PFSK-1 (cell line): ENCODE measurements at regions not wholly inside any gene's neighbourhood (a gene's known extent, or its start where the extent isn't known, plus 50 kb on each side); places are given as distances from the start of the nearest gene placed in this dataset.

Experiments used
- FOXP2 ChIP-seq: optimal IDR thresholded peaks from 2 replicates; pipeline ENCODE3; 2011; ENCODE audit warnings: borderline replicate concordance, control low read depth, inconsistent platforms; ENCODE audit not compliant: insufficient read depth; ENCODE audit errors: extremely low read length, extremely low read depth
- POLR2AphosphoS5 ChIP-seq: IDR thresholded peaks from 2 replicates; pipeline ENCODE4 v1.6.1; 2012; ENCODE audit warnings: low read depth, mild to moderate bottlenecking, control low read depth, low read length, moderate library complexity
- SIN3A ChIP-seq: IDR thresholded peaks from 2 replicates; pipeline ENCODE4 v1.6.1; 2012; ENCODE audit warnings: mild to moderate bottlenecking, low read length, moderate library complexity, borderline replicate concordance; ENCODE audit not compliant: insufficient read depth
- TAF1 ChIP-seq: IDR thresholded peaks from 2 replicates; pipeline ENCODE4 v1.6.1; 2012; ENCODE audit warnings: low read length, control low read depth, borderline replicate concordance; ENCODE audit not compliant: insufficient read depth
- TF ChIP-seq, protein P1 (sequence below), 2 experiments: IDR thresholded peaks; 2 replicates each; pipeline versions ENCODE4 v1.6.1 to v1.8.0; 2011 to 2012; ENCODE audit warnings: low read depth in 2 of 2, low read length in 2 of 2, control low read depth in 1 of 2, inconsistent platforms in 1 of 2, mild to moderate bottlenecking in 1 of 2, moderate library complexity in 1 of 2; ENCODE audit not compliant: insufficient read depth in 1 of 2

DNA sequence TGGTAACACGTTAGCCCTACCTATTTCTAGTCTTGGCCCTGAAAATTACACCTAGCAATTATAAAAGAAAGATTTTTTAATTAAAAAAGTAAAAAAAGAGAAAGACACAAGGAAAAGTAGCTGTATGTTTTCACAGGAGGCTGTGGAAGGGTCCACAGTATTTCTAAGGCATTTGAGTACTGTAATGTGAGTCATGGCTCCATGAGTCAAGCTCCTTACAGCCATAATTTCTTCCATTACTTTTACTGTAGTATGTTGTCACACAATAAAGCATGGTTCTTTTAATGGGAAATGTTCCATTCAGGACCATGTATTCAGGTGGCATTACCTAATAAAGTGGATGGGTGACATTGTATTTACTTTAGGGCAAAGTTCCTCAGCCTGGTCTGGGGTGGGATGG is 113.4 kb downstream of the GPR37 start:
- TF ChIP-seq TAF1 (no peak), POLR2AphosphoS5 (no peak), SIN3A (no peak), FOXP2 (no peak)
- TF ChIP-seq, protein P1, sequence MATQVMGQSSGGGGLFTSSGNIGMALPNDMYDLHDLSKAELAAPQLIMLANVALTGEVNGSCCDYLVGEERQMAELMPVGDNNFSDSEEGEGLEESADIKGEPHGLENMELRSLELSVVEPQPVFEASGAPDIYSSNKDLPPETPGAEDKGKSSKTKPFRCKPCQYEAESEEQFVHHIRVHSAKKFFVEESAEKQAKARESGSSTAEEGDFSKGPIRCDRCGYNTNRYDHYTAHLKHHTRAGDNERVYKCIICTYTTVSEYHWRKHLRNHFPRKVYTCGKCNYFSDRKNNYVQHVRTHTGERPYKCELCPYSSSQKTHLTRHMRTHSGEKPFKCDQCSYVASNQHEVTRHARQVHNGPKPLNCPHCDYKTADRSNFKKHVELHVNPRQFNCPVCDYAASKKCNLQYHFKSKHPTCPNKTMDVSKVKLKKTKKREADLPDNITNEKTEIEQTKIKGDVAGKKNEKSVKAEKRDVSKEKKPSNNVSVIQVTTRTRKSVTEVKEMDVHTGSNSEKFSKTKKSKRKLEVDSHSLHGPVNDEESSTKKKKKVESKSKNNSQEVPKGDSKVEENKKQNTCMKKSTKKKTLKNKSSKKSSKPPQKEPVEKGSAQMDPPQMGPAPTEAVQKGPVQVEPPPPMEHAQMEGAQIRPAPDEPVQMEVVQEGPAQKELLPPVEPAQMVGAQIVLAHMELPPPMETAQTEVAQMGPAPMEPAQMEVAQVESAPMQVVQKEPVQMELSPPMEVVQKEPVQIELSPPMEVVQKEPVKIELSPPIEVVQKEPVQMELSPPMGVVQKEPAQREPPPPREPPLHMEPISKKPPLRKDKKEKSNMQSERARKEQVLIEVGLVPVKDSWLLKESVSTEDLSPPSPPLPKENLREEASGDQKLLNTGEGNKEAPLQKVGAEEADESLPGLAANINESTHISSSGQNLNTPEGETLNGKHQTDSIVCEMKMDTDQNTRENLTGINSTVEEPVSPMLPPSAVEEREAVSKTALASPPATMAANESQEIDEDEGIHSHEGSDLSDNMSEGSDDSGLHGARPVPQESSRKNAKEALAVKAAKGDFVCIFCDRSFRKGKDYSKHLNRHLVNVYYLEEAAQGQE (IDR thresholded peaks at IDR 0.05; ENCODE audit: insufficient read depth in 1 of 2, low read depth in 2 of 2, low read length in 2 of 2): no peak

DNA sequence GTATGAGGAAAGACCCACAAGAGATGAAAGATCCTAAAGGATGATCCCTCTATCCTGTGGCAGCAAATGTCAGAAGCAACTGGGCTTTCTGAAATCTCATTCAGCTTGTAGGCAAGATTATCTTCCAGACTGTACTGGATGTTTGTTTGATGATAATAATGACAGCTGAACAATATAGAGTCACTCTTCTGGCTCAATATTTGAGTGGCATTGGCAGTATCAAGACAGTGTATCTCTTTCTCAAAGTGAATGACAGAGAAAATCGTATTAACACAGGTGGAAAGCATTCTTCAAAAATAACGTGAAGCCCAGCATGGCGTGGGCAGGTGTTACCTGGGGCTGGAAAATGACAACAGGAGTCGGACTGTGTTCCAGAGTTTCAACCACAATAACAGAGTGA is 114.5 kb downstream of the GPR37 start:
- TF ChIP-seq POLR2AphosphoS5: no peak
- no peak for TF ChIP-seq FOXP2
- TF ChIP-seq, protein P1 (IDR thresholded peaks at IDR 0.05; ENCODE audit: insufficient read depth in 1 of 2, low read depth in 2 of 2, low read length in 2 of 2): no peak

DNA sequence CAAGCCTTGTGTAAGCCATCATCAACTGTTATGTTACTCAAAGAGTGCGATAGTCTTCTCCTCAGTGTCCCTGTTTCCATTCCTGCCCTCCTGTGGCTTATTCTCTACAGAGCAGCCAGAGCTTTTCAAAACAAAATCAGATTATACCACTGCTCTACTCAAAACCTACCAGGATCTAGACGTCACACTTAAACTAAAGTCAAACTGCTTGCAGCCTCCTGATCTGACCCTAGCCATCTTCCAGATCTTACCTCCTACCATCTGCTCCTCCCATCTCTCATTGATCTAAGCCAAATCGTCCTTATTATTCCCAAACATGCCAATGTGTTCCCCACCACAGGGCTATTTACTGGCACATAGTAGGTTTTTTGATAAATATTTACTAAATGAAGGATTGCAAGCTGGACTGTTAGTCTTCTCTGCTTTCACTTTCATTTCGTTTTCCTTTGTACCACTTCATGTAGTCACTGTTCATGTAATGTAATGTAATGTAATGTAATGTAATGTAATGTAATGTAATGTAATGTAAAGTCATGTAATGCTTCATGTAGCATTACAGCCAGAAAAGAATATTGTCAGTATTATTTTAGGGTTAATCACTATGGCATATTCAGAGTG is 116.1 kb downstream of the GPR37 start:
- TF ChIP-seq SIN3A: no peak
- TF ChIP-seq POLR2AphosphoS5: no peak
- no peak for TF ChIP-seq FOXP2
- no peak for TF ChIP-seq TAF1
- TF ChIP-seq, protein P1 (IDR thresholded peaks at IDR 0.05; ENCODE audit: insufficient read depth in 1 of 2, low read depth in 2 of 2, low read length in 2 of 2): no peak

DNA sequence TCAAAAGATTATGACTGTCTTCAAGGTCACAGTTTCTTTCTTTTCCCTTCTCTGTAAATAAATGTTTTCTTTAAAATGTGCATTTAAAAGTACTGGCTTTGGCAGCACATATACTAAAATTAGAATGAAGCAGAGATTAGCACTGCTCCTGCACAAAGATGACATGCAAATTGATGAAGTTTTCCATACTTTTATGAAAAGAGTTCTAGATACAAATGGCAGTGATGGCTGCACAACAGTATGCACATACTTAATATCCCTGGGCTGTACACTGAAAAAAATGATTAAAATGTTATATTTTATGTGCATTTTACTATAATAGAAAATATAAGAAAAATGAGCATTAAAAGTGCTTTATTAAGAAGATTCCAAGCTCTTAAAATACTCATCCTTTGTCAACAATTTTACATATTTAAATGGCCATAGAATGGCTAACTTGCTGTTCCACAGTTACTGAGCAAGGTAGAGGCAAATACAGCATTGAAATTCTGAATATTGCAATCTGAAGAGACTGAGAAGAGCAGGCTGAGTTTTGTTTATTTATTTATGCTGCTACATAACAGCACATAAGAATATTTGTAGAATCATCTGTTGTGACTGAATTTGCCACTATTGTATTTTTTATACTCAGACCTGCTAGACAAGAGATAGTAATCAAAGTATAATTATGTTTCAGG is 117.8 kb downstream of the GPR37 start:
- TF ChIP-seq, protein P1 (IDR thresholded peaks at IDR 0.05; ENCODE audit: insufficient read depth in 1 of 2, low read depth in 2 of 2, low read length in 2 of 2): no peak
- TF ChIP-seq POLR2AphosphoS5: no peak
- no peak for TF ChIP-seq FOXP2
- no peak for TF ChIP-seq TAF1
- TF ChIP-seq SIN3A: no peak
